ENCODE measurements at regions not wholly inside any gene's neighbourhood (a gene's known extent, or its start where the extent isn't known, plus 50 kb on each side); places are given as distances from the start of the nearest gene placed in this dataset.

GRCh38 chr10:130575756-130576285, 439.6 kb downstream of the GLRX3 start:
- TF ChIP-seq CTCF (IDR thresholded peaks at IDR 0.05) (no peak), POLR2A (IDR thresholded peaks at IDR 0.05) (no peak)
